Mammary epithelial cell (primary cell): ENCODE measurements at regions not wholly inside any gene's neighbourhood (a gene's known extent, or its start where the extent isn't known, plus 50 kb on each side); places are given as distances from the start of the nearest gene placed in this dataset.

Source experiments
- EZH2 ChIP-seq: IDR thresholded peaks from 2 replicates; pipeline ENCODE4 v1.6.1; 2012; ENCODE audit warnings: low read length, inconsistent platforms, borderline replicate concordance
- TF ChIP-seq, protein P1 (sequence below), 2 donors: IDR thresholded peaks in 1 of 2; conservative IDR thresholded peaks in 1 of 2; 2 replicates each; pipeline ENCODE4 v1.5.1; 2011 to 2012; ENCODE audit warnings: inconsistent platforms in 2 of 2, low read length in 2 of 2, mild to moderate bottlenecking in 2 of 2, control low read depth in 1 of 2, low read depth in 1 of 2; ENCODE audit not compliant: insufficient read depth in 1 of 2; ENCODE audit errors: extremely low read depth in 1 of 2

DNA sequence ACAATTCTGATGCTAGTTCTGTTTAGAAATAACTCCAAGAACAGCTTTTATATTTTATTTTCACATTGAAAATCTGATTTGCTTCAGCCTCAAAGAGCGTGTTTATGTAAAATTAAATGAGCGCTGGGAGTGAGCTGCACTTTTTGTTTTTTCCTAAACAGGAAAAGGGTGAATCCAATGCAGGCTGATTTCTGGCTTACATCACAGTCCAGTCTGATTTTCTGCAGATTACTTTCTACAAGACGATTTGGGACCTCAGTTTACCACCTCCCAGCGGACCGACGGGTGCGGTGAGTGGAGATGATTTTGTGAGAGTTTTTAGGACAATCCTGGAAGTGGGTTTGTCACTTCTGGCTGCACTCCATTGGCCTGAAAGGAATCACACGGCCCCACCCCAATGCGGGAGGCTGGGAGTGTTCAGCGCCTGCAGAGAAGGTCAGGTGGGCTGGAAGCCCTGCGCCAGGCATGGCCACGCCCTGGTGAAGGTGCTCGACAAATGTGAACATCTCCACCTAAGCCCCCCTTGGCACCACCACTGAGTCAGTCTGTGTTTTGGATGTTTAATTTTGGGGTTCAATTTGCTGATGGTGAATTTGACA is 90.1 kb downstream of the ANKRD10 start:
- TF ChIP-seq, protein P1, sequence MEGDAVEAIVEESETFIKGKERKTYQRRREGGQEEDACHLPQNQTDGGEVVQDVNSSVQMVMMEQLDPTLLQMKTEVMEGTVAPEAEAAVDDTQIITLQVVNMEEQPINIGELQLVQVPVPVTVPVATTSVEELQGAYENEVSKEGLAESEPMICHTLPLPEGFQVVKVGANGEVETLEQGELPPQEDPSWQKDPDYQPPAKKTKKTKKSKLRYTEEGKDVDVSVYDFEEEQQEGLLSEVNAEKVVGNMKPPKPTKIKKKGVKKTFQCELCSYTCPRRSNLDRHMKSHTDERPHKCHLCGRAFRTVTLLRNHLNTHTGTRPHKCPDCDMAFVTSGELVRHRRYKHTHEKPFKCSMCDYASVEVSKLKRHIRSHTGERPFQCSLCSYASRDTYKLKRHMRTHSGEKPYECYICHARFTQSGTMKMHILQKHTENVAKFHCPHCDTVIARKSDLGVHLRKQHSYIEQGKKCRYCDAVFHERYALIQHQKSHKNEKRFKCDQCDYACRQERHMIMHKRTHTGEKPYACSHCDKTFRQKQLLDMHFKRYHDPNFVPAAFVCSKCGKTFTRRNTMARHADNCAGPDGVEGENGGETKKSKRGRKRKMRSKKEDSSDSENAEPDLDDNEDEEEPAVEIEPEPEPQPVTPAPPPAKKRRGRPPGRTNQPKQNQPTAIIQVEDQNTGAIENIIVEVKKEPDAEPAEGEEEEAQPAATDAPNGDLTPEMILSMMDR (conservative IDR thresholded peaks at IDR 0.05 in 1 of 2, IDR thresholded peaks at IDR 0.05 in 1 of 2; ENCODE audit: extremely low read depth in 1 of 2, insufficient read depth in 1 of 2, low read depth in 1 of 2, low read length in 2 of 2), result no peak
- no peak for TF ChIP-seq EZH2
